ENCODE measurements at regions not wholly inside any gene's neighbourhood (a gene's known extent, or its start where the extent isn't known, plus 50 kb on each side); places are given as distances from the start of the nearest gene placed in this dataset.

DNA sequence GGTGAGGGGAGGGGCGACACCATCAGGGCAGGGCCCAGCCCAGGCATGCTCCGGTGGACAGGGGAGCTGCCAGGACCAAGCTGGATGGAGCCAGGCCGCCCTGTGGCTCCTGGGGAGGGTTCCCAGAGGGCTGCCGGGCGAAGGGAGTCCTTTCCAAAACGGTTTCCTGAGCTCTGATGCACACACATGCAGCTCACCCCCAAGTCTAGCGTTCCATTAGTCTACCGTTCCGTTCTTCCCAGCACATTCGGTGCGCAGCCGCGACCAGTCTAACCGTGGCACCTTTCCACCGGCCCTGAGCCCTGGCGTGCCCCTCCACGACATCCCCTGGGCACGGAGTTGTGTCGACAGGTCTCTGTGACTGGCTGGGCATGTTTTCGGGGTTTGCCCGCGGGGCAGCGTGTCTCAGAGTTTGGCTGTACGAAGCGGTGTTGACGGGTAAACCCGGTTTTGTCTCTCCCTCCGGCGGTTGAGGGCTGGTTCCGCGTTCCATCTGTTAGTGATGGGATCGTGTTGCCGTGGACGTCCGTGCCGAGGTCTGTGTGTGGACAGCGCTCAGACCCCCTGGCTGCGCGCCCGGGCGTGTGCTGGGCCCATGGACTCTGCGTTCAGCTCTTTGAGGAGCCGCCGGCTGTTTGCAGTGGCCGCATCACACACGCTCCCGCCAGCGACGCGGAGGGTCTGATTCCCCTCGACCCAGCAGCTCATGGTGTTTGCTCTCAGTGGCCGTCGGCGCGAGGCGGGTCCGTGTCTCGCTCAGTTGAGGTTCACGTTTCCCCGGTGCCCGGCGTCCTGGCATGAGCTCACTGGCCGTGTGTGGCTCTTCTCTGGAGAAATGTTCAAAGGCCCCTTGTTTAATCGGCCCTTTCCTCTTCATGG, 121.2 kb downstream of the IGLL1 start:
- Histone ChIP-seq H3K4me2 (ENCODE audit: low read length) (no peak overlapping the region), H3K4me1 (ENCODE audit: control insufficient read depth in 1 of 2, insufficient read depth in 2 of 2, low read length in 2 of 2) (no peaks in the 10 kb centered on the region), H2AFZ (ENCODE audit: low read depth, low read length, poor library complexity, severe bottlenecking) (no peak overlapping the region), H4K20me1 (ENCODE audit: insufficient read depth) (no peaks in the 10 kb centered on the region), H3K4me3 (replicated peaks in 1 of 2; ENCODE audit: low read depth in 1 of 2, low read length in 2 of 2) (no peak overlapping the region), H3K9me3 (ENCODE audit: control insufficient read depth in 1 of 2, insufficient read depth in 1 of 2, low read depth in 1 of 2, low read length in 2 of 2) (no peaks in the 10 kb centered on the region), H3K79me2 (ENCODE audit: insufficient read depth, low read length) (no peaks in the 10 kb centered on the region), H3K27ac (ENCODE audit: low read depth, low read length) (no peak overlapping the region), H3K9me2 (ENCODE audit: insufficient read depth) (no peaks in the 10 kb centered on the region), H3K36me3 (ENCODE audit: control insufficient read depth in 1 of 2, insufficient read depth in 2 of 2, low read length in 2 of 2) (no peaks in the 10 kb centered on the region), H3K27me3 (ENCODE audit: insufficient read depth, low read length) (peaks cover under 1% of the 10 kb centered on the region), H3K9ac (ENCODE audit: low read length) (no peak overlapping the region)
- ChIA-PET POLR2A (no interaction called here), CTCF (no interaction called here), RAD21 (ENCODE audit: low non-redundant PET in 1 of 2, low total read pairs in 2 of 2, uncharacterized antibody in 2 of 2, unreplicated experiment in 2 of 2) (no interaction called here)
- DNase-seq (ENCODE audit: low read depth, low spot score): no peak
- ATAC-seq: no peak
- BruUV-seq (replicated peaks): no TSS peak
- intact Hi-C loops (cut with micrococcal nuclease): no loop called here
- no peak for TF ChIP-seq ZBTB33 (IDR thresholded peaks at IDR 0.05; ENCODE audit: extremely low read depth, insufficient replicate concordance, low read length)
- TF ChIP-seq EZH2phosphoT487 (IDR thresholded peaks at IDR 0.05; ENCODE audit: borderline replicate concordance): no peak
- TF ChIP-seq CEBPB (IDR thresholded peaks at IDR 0.05; ENCODE audit: low read depth): no peak
- TF ChIP-seq, protein P1, sequence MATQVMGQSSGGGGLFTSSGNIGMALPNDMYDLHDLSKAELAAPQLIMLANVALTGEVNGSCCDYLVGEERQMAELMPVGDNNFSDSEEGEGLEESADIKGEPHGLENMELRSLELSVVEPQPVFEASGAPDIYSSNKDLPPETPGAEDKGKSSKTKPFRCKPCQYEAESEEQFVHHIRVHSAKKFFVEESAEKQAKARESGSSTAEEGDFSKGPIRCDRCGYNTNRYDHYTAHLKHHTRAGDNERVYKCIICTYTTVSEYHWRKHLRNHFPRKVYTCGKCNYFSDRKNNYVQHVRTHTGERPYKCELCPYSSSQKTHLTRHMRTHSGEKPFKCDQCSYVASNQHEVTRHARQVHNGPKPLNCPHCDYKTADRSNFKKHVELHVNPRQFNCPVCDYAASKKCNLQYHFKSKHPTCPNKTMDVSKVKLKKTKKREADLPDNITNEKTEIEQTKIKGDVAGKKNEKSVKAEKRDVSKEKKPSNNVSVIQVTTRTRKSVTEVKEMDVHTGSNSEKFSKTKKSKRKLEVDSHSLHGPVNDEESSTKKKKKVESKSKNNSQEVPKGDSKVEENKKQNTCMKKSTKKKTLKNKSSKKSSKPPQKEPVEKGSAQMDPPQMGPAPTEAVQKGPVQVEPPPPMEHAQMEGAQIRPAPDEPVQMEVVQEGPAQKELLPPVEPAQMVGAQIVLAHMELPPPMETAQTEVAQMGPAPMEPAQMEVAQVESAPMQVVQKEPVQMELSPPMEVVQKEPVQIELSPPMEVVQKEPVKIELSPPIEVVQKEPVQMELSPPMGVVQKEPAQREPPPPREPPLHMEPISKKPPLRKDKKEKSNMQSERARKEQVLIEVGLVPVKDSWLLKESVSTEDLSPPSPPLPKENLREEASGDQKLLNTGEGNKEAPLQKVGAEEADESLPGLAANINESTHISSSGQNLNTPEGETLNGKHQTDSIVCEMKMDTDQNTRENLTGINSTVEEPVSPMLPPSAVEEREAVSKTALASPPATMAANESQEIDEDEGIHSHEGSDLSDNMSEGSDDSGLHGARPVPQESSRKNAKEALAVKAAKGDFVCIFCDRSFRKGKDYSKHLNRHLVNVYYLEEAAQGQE (IDR thresholded peaks at IDR 0.05; ENCODE audit: low read depth): no peak
- TF ChIP-seq SRF (IDR thresholded peaks at IDR 0.05; ENCODE audit: low read depth): no peak
- TF ChIP-seq POLR2AphosphoS5 (IDR thresholded peaks at IDR 0.05; ENCODE audit: low read depth, low read length): no peak
- no peak for TF ChIP-seq ELF1 (IDR thresholded peaks at IDR 0.05; ENCODE audit: borderline replicate concordance, low read depth)
- TF ChIP-seq ZNF274 (IDR thresholded peaks at IDR 0.05; ENCODE audit: low read depth, low read length): no peak
- TF ChIP-seq TCF7L2 (IDR thresholded peaks at IDR 0.05; ENCODE audit: borderline replicate concordance, extremely low read depth, insufficient read depth, insufficient read length): no peak
- no peak for TF ChIP-seq RAD21 (IDR thresholded peaks at IDR 0.05; ENCODE audit: low read depth)
- no peak for TF ChIP-seq FOSL1 (IDR thresholded peaks at IDR 0.05; ENCODE audit: low read depth)
- no peak for TF ChIP-seq CBX3 (IDR thresholded peaks at IDR 0.05; ENCODE audit: low read depth)
- no peak for TF ChIP-seq EZH2 (IDR thresholded peaks at IDR 0.05)
- TF ChIP-seq EGR1 (IDR thresholded peaks at IDR 0.05; ENCODE audit: low read depth): no peak
- no peak for TF ChIP-seq SP1 (IDR thresholded peaks at IDR 0.05; ENCODE audit: low read depth)
